CD8-positive, alpha-beta memory T cell (primary cell): ENCODE measurements at regions not wholly inside any gene's neighbourhood (a gene's known extent, or its start where the extent isn't known, plus 50 kb on each side); places are given as distances from the start of the nearest gene placed in this dataset.

Experiments used
- CTCF ChIA-PET: fragments of 350-600 bp; sonication (Branson Sonifier 250); formaldehyde crosslinking; loops from one replicate; lab custom pipeline; 2021; ENCODE audit warnings: antibody characterized with exemption; lab: Charles Lee
- POLR2A ChIA-PET: fragments of 350-600 bp; sonication (Branson Sonifier 250); formaldehyde crosslinking; loops from one replicate; lab custom pipeline; 2021; ENCODE audit warnings: antibody characterized with exemption; lab: Charles Lee
- DNase-seq, 5 donors: peaks; one replicate each; pipeline versions ENCODE4 v3.0.0 to v3.0.0-alpha.2; 2020 to 2022; ENCODE audit warnings: mixed read lengths in 1 of 5
- H3K27ac ChIP-seq: one replicate; pipeline ENCODE4 v1.7.0; 2013; ENCODE audit warnings: low read depth, mild to moderate bottlenecking, low read length, moderate library complexity
- H3K27me3 ChIP-seq: 2 replicates; pipeline ENCODE4 v1.7.0; 2013; ENCODE audit warnings: low read length, mild to moderate bottlenecking; ENCODE audit not compliant: insufficient read depth, poor library complexity, severe bottlenecking
- H3K36me3 ChIP-seq: 2 replicates; pipeline ENCODE4 v1.7.0; 2013; ENCODE audit warnings: mild to moderate bottlenecking, low read length, moderate library complexity; ENCODE audit not compliant: insufficient read depth
- H3K4me1 ChIP-seq: 2 replicates; pipeline ENCODE4 v1.7.0; 2013; ENCODE audit warnings: mild to moderate bottlenecking, low read length, moderate library complexity; ENCODE audit not compliant: insufficient read depth
- H3K4me3 ChIP-seq: 2 replicates; pipeline ENCODE4 v1.7.0; 2013; ENCODE audit warnings: mild to moderate bottlenecking, low read length
- H3K9me3 ChIP-seq: 2 replicates; pipeline ENCODE4 v1.7.0; 2013; ENCODE audit warnings: mild to moderate bottlenecking, low read length
- H3K27ac Mint-ChIP-seq, 8 donors: one replicate each; pipeline ENCODE4 v1.8.0; 2020 to 2021; ENCODE audit warnings: mixed read lengths in 8 of 8, mild to moderate bottlenecking in 6 of 8, inconsistent platforms in 3 of 8, moderate library complexity in 3 of 8
- H3K27me3 Mint-ChIP-seq, 2 donors: one replicate each; pipeline ENCODE4 v1.8.0; 2020 to 2021; ENCODE audit warnings: mixed read lengths in 2 of 2, mild to moderate bottlenecking in 1 of 2, moderate library complexity in 1 of 2
- H3K36me3 Mint-ChIP-seq, 3 donors: one replicate each; pipeline ENCODE4 v1.8.0; 2020 to 2021; ENCODE audit warnings: mixed read lengths in 3 of 3, inconsistent platforms in 1 of 3, mild to moderate bottlenecking in 1 of 3
- H3K4me1 Mint-ChIP-seq, 3 donors: one replicate each; pipeline ENCODE4 v1.8.0; 2020 to 2021; ENCODE audit warnings: mixed read lengths in 3 of 3, inconsistent platforms in 1 of 3, mild to moderate bottlenecking in 1 of 3
- H3K4me3 Mint-ChIP-seq, 7 donors: one replicate each; pipeline ENCODE4 v1.8.0; 2020 to 2021; ENCODE audit warnings: mixed read lengths in 7 of 7, mild to moderate bottlenecking in 6 of 7, moderate library complexity in 4 of 7, inconsistent platforms in 2 of 7
- H3K9me3 Mint-ChIP-seq, 5 donors: one replicate each; pipeline ENCODE4 v1.8.0; 2020 to 2022; ENCODE audit warnings: mixed read lengths in 5 of 5, mild to moderate bottlenecking in 3 of 5, moderate library complexity in 2 of 5, inconsistent platforms in 1 of 5

GRCh38 chr4:57877047-57877458, 766.9 kb upstream of the IGFBP7 start:
- ChIA-PET CTCF (no interaction called here), POLR2A (no interaction called here)
- DNase-seq, result no peak
- no peak overlapping the region for H3K27ac Mint-ChIP-seq
- no peaks in the 10 kb centered on the region for H3K4me1 Mint-ChIP-seq
- H3K27ac ChIP-seq, result no peak overlapping the region
- H3K27me3 ChIP-seq, result no peaks in the 10 kb centered on the region
- H3K4me3 ChIP-seq, result no peak overlapping the region
- no peaks in the 10 kb centered on the region for H3K36me3 Mint-ChIP-seq
- no peaks in the 10 kb centered on the region for H3K27me3 Mint-ChIP-seq
- no peaks in the 10 kb centered on the region for H3K36me3 ChIP-seq
- H3K4me3 Mint-ChIP-seq, result no peak overlapping the region
- no peaks in the 10 kb centered on the region for H3K9me3 ChIP-seq
- no peaks in the 10 kb centered on the region for H3K4me1 ChIP-seq
- H3K9me3 Mint-ChIP-seq, result peaks cover 3 to 22% (median 7%) of the 10 kb centered on the region in 5 donors

- no peaks in the 10 kb centered on the region for H3K9me3 ChIP-seq
These were observed 765.7 kb upstream of the IGFBP7 start for GRCh38 chr4:57875829-57876392.

GRCh38 chr4:57866468-57867171, 756.4 kb upstream of the IGFBP7 start:
- no peak for DNase-seq
- POLR2A ChIA-PET, result no interaction called here
- H3K27ac Mint-ChIP-seq, result no peak overlapping the region
- CTCF ChIA-PET, result no interaction called here
- Histone ChIP-seq H3K27ac (no peak overlapping the region), H3K4me3 (no peak overlapping the region), H3K9me3 (no peaks in the 10 kb centered on the region), H3K36me3 (no peaks in the 10 kb centered on the region), H3K27me3 (no peaks in the 10 kb centered on the region), H3K4me1 (no peaks in the 10 kb centered on the region)
- H3K27me3 Mint-ChIP-seq, result peaks cover 0 to 1% of the 10 kb centered on the region in 2 donors
- no peaks in the 10 kb centered on the region for H3K4me1 Mint-ChIP-seq
- H3K9me3 Mint-ChIP-seq, result peaks cover 0 to 11% (median 2%) of the 10 kb centered on the region in 5 donors
- H3K36me3 Mint-ChIP-seq, result no peaks in the 10 kb centered on the region
- no peak overlapping the region for H3K4me3 Mint-ChIP-seq

More at GRCh38 chr4:57875829-57876392, 765.7 kb upstream of the IGFBP7 start:
- Mint-ChIP-seq H3K27ac (no peak overlapping the region), H3K27me3 (no peaks in the 10 kb centered on the region), H3K4me1 (no peaks in the 10 kb centered on the region), H3K36me3 (no peaks in the 10 kb centered on the region), H3K9me3 (peaks cover 2 to 22% (median 7%) of the 10 kb centered on the region in 5 donors), H3K4me3 (no peak overlapping the region)
- Histone ChIP-seq H3K36me3 (no peaks in the 10 kb centered on the region), H3K27ac (no peak overlapping the region), H3K4me3 (no peak overlapping the region), H3K4me1 (no peaks in the 10 kb centered on the region), H3K27me3 (no peaks in the 10 kb centered on the region)
- ChIA-PET POLR2A (no interaction called here), CTCF (no interaction called here)
- DNase-seq, result no peak

- CTCF ChIA-PET, result no interaction called here
- no peak overlapping the region for H3K27ac Mint-ChIP-seq
- H3K27me3 Mint-ChIP-seq, result peaks cover 0 to 1% of the 10 kb centered on the region in 2 donors
- no peak overlapping the region for H3K4me3 Mint-ChIP-seq
- Histone ChIP-seq H3K9me3 (no peaks in the 10 kb centered on the region), H3K4me1 (no peaks in the 10 kb centered on the region), H3K36me3 (no peaks in the 10 kb centered on the region), H3K27me3 (no peaks in the 10 kb centered on the region), H3K4me3 (no peak overlapping the region), H3K27ac (no peak overlapping the region)
- no peaks in the 10 kb centered on the region for H3K4me1 Mint-ChIP-seq
- DNase-seq, result no peak
- H3K36me3 Mint-ChIP-seq, result no peaks in the 10 kb centered on the region
- H3K9me3 Mint-ChIP-seq, result peaks cover 0 to 11% (median 2%) of the 10 kb centered on the region in 5 donors
- POLR2A ChIA-PET, result no interaction called here
These were observed 755.1 kb upstream of the IGFBP7 start for GRCh38 chr4:57865264-57865663.

- Histone ChIP-seq H3K27ac (no peak overlapping the region), H3K27me3 (no peaks in the 10 kb centered on the region), H3K36me3 (no peaks in the 10 kb centered on the region), H3K4me1 (no peaks in the 10 kb centered on the region), H3K9me3 (no peaks in the 10 kb centered on the region), H3K4me3 (no peak overlapping the region)
- no peak overlapping the region for H3K4me3 Mint-ChIP-seq
- H3K36me3 Mint-ChIP-seq, result no peaks in the 10 kb centered on the region
- peaks cover 0 to 20% (median 2%) of the 10 kb centered on the region in 5 donors for H3K9me3 Mint-ChIP-seq
- H3K27me3 Mint-ChIP-seq, result no peaks in the 10 kb centered on the region
- H3K27ac Mint-ChIP-seq, result no peak overlapping the region
- ChIA-PET CTCF (no interaction called here), POLR2A (no interaction called here)
- H3K4me1 Mint-ChIP-seq, result no peaks in the 10 kb centered on the region
- no peak for DNase-seq
These were observed 744.6 kb upstream of the IGFBP7 start for GRCh38 chr4:57854748-57855147.

- H3K4me1 Mint-ChIP-seq, result no peaks in the 10 kb centered on the region
- Histone ChIP-seq H3K27me3 (no peaks in the 10 kb centered on the region), H3K4me1 (no peaks in the 10 kb centered on the region), H3K4me3 (no peak overlapping the region), H3K27ac (no peak overlapping the region), H3K36me3 (no peaks in the 10 kb centered on the region), H3K9me3 (no peaks in the 10 kb centered on the region)
- POLR2A ChIA-PET, result no interaction called here
- H3K27ac Mint-ChIP-seq, result no peak overlapping the region
- peaks cover 0 to 1% (median 0%) of the 10 kb centered on the region in 3 donors for H3K36me3 Mint-ChIP-seq
- H3K4me3 Mint-ChIP-seq, result no peak overlapping the region
- no peak for DNase-seq
- CTCF ChIA-PET, result no interaction called here
- peaks cover 0 to 21% (median 5%) of the 10 kb centered on the region in 5 donors for H3K9me3 Mint-ChIP-seq
- no peaks in the 10 kb centered on the region for H3K27me3 Mint-ChIP-seq
These were observed 740.0 kb upstream of the IGFBP7 start for GRCh38 chr4:57850141-57850540.

GRCh38 chr4:57832083-57832482, 721.9 kb upstream of the IGFBP7 start:
- H3K27me3 Mint-ChIP-seq, result no peaks in the 10 kb centered on the region
- ChIA-PET CTCF (no interaction called here), POLR2A (no interaction called here)
- no peak overlapping the region for H3K4me3 ChIP-seq
- no peak overlapping the region for H3K27ac Mint-ChIP-seq
- H3K36me3 Mint-ChIP-seq, result no peaks in the 10 kb centered on the region
- H3K9me3 Mint-ChIP-seq, result peaks cover under 1 to 5% (median 4%) of the 10 kb centered on the region in 5 donors
- DNase-seq, result no peak
- no peaks in the 10 kb centered on the region for H3K36me3 ChIP-seq
- H3K9me3 ChIP-seq, result no peaks in the 10 kb centered on the region
- no peak overlapping the region for H3K27ac ChIP-seq
- no peaks in the 10 kb centered on the region for H3K4me1 Mint-ChIP-seq
- no peaks in the 10 kb centered on the region for H3K27me3 ChIP-seq
- H3K4me3 Mint-ChIP-seq, result no peak overlapping the region
- H3K4me1 ChIP-seq, result no peaks in the 10 kb centered on the region

- Histone ChIP-seq H3K4me3 (no peak overlapping the region), H3K9me3 (no peaks in the 10 kb centered on the region), H3K4me1 (no peaks in the 10 kb centered on the region), H3K27me3 (no peaks in the 10 kb centered on the region), H3K27ac (no peak overlapping the region), H3K36me3 (no peaks in the 10 kb centered on the region)
- POLR2A ChIA-PET, result no interaction called here
- no peaks in the 10 kb centered on the region for H3K36me3 Mint-ChIP-seq
- DNase-seq, result no peak
- H3K4me3 Mint-ChIP-seq, result no peak overlapping the region
- no peaks in the 10 kb centered on the region for H3K27me3 Mint-ChIP-seq
- peaks cover 0 to 10% (median 4%) of the 10 kb centered on the region in 5 donors for H3K9me3 Mint-ChIP-seq
- no peaks in the 10 kb centered on the region for H3K4me1 Mint-ChIP-seq
- CTCF ChIA-PET, result no interaction called here
- no peak overlapping the region for H3K27ac Mint-ChIP-seq
These were observed 679.5 kb upstream of the IGFBP7 start for GRCh38 chr4:57789666-57790065.
